ENCODE measurements at regions not wholly inside any gene's neighbourhood (a gene's known extent, or its start where the extent isn't known, plus 50 kb on each side); places are given as distances from the start of the nearest gene placed in this dataset.

GRCh38 chr16:75780669-75781068 is 54.4 kb upstream of the CPHXL start:
- no peak for TF ChIP-seq ZFP3 (CRISPR knock-in tag; IDR thresholded peaks at IDR 0.05)
- TF ChIP-seq ZNF565 (CRISPR knock-in tag; conservative IDR thresholded peaks at IDR 0.05; ENCODE audit: low read depth), result no peak
- TF ChIP-seq ISL1 (CRISPR knock-in tag; IDR thresholded peaks at IDR 0.05), result no peak
- no peak for TF ChIP-seq ZC3H10 (CRISPR knock-in tag; IDR thresholded peaks at IDR 0.05)
- TF ChIP-seq ZFP30 (CRISPR knock-in tag; IDR thresholded peaks at IDR 0.05), result no peak
- TF ChIP-seq ZNF70 (CRISPR knock-in tag; IDR thresholded peaks at IDR 0.05), result no peak
- no peak for TF ChIP-seq PPARA (CRISPR knock-in tag; IDR thresholded peaks at IDR 0.05; ENCODE audit: borderline replicate concordance)
- no peak for ATAC-seq

- TF ChIP-seq ARNTL (CRISPR knock-in tag; IDR thresholded peaks at IDR 0.05; ENCODE audit: borderline replicate concordance, low read depth), result no peak
- no peak for TF ChIP-seq CREB5 (CRISPR knock-in tag; IDR thresholded peaks at IDR 0.05; ENCODE audit: low read depth)
- TF ChIP-seq ZC3H10 (CRISPR knock-in tag; IDR thresholded peaks at IDR 0.05), result no peak
- TF ChIP-seq BACH2 (CRISPR knock-in tag; IDR thresholded peaks at IDR 0.05; ENCODE audit: borderline replicate concordance), result no peak
- no peak for TF ChIP-seq OSR1 (CRISPR knock-in tag; IDR thresholded peaks at IDR 0.05)
- no peak for TF ChIP-seq PPARA (CRISPR knock-in tag; IDR thresholded peaks at IDR 0.05; ENCODE audit: borderline replicate concordance)
- no peak for TF ChIP-seq POU6F1 (CRISPR knock-in tag; IDR thresholded peaks at IDR 0.05; ENCODE audit: borderline replicate concordance, low read depth)
- TF ChIP-seq CSRNP3 (CRISPR knock-in tag; IDR thresholded peaks at IDR 0.05), result no peak
- TF ChIP-seq TSHZ2 (CRISPR knock-in tag; IDR thresholded peaks at IDR 0.05), result no peak
- TF ChIP-seq TCF4 (CRISPR knock-in tag; IDR thresholded peaks at IDR 0.05; ENCODE audit: borderline replicate concordance), result no peak
- no peak for TF ChIP-seq GLIS3 (CRISPR knock-in tag; IDR thresholded peaks at IDR 0.05)
- TF ChIP-seq CSDC2 (CRISPR knock-in tag; IDR thresholded peaks at IDR 0.05), result no peak
- no peak for ATAC-seq
These were observed 55.5 kb upstream of the CPHXL start for GRCh38 chr16:75781683-75782343.

GRCh38 chr16:75787440-75787839 is 61.1 kb upstream of the CPHXL start:
- TF ChIP-seq CREB5 (CRISPR knock-in tag; IDR thresholded peaks at IDR 0.05; ENCODE audit: low read depth), result no peak
- TF ChIP-seq OSR1 (CRISPR knock-in tag; IDR thresholded peaks at IDR 0.05), result no peak
- no peak for TF ChIP-seq POU6F1 (CRISPR knock-in tag; IDR thresholded peaks at IDR 0.05; ENCODE audit: borderline replicate concordance, low read depth)
- no peak for ATAC-seq
